HG02623 (cell line): ENCODE measurements at regions not wholly inside any gene's neighbourhood (a gene's known extent, or its start where the extent isn't known, plus 50 kb on each side); places are given as distances from the start of the nearest gene placed in this dataset.
A peak's percentile ranks its signal among the peaks of the same experiment; 100 is the strongest.

Experiments
- ATAC-seq: cut with Tn5 transposase; IDR thresholded peaks from one replicate; pipeline ENCODE4 v1.9.1; 2021; ENCODE audit warnings: moderate library complexity; ENCODE audit not compliant: unreplicated experiment

GRCh38 chr12:21993438-21993981 lies 52.3 kb upstream of the ABCC9 start:
- ATAC-seq = no peak

- ATAC-seq = peak; percentile 51
These were observed 51.6 kb upstream of the ABCC9 start for GRCh38 chr12:21992823-21993222.

GRCh38 chr12:21991526-21991925 lies 50.3 kb upstream of the ABCC9 start:
- no peak for ATAC-seq
